ENCODE measurements at regions not wholly inside any gene's neighbourhood (a gene's known extent, or its start where the extent isn't known, plus 50 kb on each side); places are given as distances from the start of the nearest gene placed in this dataset.
"Not testable (repeated sequence)": the region's sequence is repeated elsewhere in the genome, so short reads cannot be mapped to it uniquely, and the experiment has no call there.

DNA sequence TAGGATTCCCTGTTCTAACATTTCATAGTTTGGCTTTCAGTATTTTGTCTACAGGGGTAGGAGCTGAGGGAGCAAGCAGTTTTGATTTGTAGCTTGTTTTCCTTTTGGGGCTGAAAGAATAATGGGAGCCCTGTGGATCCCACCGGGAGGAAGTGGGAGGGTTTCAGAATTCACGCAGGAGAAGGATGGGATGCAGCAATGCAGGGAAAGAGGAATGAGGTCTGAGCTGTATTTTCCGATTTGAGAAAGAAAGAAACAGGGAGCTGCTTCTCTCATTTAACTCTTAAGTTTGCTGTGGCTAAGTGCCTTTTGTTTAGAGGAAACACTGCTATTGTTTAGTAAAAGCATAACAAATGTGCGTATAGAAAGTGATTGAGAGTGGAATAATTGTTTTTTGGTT is 141.0 kb downstream of the ADCYAP1 start:
- DNase-seq (ENCODE audit: low read depth), result no peak

DNA sequence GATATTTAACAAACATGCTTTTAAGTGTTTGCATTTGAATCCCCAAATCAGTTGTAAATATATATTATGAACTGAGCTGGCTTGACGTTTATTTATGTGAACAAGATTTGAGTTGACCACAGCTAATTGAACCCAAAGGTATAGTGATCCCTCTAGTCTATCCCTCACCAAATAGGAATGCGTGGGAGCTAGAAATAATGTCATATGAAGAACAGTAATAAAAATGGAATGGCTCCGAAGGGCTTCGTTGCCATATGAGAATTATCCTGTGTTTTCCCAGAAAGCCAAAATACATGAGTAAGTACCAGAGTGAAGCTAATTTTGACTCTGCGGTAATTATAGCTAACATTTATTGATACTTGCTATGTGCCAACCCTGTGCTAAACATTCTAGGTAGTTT is 142.7 kb downstream of the ADCYAP1 start:
- no peak for DNase-seq (ENCODE audit: low read depth)

DNA sequence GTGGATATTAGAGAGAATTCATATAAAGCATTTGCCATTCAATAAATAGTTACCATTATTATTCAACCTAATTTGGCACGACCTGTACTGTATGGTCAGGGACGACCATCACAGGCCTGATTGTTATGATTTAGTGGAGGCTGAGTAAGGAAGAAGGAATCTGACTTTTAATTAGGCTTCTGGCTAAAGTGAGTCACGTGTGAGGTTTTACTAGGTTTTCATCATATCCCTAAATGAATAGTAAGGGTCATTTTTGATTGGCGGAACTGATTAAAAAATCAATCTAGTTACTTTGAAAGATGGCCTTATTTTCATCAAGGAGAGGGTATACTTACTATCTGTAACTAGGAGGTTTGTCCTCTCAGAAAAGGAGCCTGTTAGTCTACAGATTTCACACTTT is 143.4 kb downstream of the ADCYAP1 start:
- DNase-seq (ENCODE audit: low read depth), result no peak

GRCh38 chr18:1049173-1049572 is 144.5 kb downstream of the ADCYAP1 start:
- DNase-seq (ENCODE audit: low read depth), result no peak

DNA sequence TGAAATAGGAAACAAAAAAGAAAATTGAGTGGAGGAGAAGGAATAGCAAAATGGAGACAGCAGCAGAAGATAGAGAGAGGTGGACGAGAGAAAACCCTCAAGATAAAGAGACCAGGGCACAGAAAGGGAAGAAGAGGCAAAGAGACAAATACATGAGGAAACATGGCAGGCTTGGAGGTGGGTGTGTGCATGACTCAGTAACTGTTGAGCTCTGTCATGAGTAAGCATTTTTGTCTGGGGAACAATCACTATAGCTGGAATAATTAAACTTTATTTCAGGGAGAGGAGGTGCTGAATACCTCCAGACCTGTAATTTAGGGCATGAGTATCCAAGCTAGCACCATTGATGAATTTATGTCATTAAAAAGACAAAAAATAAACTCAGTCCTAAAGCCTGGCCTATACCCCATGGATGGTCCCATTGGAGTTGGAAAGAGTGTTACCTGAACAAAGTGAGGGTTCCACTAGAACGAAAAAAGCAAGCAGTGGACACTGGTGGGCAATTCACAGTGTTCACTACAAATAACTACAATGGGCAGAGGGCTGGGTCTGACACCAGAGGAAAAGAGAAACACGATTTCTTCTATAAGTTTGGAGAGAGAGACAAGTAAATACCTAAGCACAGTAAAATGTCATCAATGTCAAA is 145.5 kb downstream of the ADCYAP1 start:
- DNase-seq (ENCODE audit: low read depth), result no peak

GRCh38 chr18:1052301-1052700 is 147.6 kb downstream of the ADCYAP1 start:
- no peak for DNase-seq (ENCODE audit: low read depth)

GRCh38 chr18:1053331-1054315 is 149.0 kb downstream of the ADCYAP1 start:
- DNase-seq (ENCODE audit: low read depth), result no peak

GRCh38 chr18:1056404-1056803 is 151.7 kb downstream of the ADCYAP1 start:
- DNase-seq (ENCODE audit: low read depth), result no peak

DNA sequence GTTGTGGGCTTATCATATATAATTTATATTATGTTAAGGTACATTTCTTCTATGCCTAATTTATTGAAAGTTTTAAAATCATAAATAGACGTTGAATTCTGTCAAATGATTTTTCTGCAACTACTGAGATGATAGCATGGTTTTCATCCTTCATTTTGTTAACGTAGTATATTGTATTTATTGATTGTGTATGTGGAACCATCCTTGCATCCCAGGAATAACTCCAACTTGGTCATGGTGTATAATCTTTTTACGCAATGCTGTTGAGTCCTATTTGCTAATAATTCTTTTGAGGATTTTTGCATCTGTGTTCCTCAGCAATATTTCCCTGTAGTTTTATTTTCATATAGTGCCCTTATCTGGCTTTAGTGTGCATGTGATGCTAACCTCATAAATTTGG is 152.7 kb downstream of the ADCYAP1 start:
- no peak for DNase-seq (ENCODE audit: low read depth)

GRCh38 chr18:1062588-1062987 is 157.9 kb downstream of the ADCYAP1 start:
- DNase-seq (ENCODE audit: low read depth), result no peak

DNA sequence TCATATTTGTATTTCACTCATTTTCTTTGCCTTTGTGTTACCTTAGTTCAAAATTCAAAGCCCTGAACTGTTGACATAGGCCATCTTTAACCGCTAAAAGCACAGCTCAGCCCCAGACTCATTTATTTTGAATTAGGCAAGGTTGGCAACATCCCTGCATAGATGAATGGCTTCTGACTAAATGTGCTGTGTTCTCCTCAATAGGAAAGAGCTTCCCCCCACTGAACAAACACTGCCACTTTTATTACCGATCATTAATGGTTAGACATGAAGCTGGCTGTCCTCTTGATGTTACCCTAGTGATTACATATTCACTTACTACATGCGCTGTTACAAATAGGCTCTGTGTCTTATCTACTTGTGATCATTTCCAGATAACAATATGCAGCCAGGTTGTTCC is 170.7 kb downstream of the ADCYAP1 start:
- no peak for DNase-seq (ENCODE audit: low read depth)

DNA sequence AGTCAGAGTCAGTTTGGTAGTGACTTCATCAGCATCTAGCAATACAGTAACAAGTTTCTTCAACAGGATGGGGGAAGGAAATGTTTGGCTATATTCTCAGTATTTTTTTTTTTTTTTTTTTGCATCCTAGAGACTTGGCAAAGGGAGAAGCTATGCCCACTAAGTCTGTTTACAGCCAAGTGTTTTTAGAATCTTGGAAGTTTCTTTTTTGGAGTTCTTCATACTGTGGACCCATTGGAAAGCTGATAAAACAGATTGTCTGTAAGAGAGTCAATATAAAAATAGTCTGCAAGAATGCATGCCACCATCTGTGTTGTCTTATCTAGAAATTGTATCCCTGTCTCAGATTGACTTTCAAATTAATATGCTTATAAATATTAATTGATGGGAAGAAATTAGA is 171.2 kb downstream of the ADCYAP1 start:
- DNase-seq (ENCODE audit: low read depth), result no peak

DNA sequence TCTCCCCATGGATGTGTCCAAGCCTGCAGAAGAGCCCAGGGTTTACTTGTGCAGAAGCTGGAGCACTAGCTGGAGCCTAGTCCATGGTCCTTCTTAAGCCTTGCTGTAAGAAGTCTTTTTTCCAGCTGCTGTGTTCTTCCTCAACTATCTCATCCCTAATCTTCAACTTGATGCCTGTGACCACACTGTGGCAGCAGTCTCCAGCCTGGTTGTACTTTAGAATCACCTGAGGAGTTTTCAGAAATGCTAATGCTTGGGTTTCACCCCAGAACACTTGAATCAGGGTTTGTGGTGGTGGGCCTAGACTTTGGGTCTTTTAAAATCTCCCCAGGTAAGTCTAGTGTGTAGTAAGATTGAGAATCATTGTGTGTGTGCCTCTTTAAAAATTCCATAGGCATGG is 173.6 kb downstream of the ADCYAP1 start:
- no peak for DNase-seq (ENCODE audit: low read depth)

DNA sequence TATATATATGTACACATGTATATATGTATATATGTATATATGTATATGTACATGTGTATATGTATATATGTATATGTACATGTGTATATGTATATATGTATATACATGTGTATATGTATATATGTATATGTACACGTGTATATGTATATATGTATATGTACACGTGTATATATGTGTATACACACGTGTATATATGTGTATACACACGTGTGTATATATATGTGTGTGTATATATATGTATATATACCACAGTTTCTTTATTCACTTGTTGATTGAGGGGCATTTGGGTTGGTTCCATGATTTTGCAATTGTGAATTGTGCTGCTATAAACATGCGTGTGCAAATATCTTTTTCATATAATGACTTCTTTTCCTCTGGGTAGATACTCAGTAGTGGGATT is 179.0 kb downstream of the ADCYAP1 start:
- DNase-seq (ENCODE audit: low read depth), result not testable (repeated sequence)

- no peak for DNase-seq (ENCODE audit: low read depth)
These were observed 186.1 kb downstream of the ADCYAP1 start for GRCh38 chr18:1090758-1091157.

DNA sequence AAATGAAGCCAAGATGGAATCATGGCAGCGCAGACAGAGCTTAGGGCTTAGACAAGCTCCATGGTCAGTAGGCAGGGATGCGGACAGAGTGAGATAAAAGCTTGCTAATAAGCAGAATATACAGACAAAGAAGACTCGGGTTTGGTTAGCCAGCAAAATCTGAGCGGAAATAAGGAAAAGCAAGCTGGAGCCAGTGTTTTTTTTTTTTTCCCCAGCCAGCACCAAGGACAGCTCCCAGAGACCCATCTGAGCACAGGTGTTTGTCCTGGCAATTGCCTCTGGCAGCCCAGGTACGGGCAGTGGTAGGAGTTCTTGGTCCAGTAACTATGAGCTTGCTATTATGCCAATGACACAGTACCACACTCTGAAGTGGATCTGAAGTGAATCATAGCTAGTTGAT is 187.6 kb downstream of the ADCYAP1 start:
- no peak for DNase-seq (ENCODE audit: low read depth)

DNA sequence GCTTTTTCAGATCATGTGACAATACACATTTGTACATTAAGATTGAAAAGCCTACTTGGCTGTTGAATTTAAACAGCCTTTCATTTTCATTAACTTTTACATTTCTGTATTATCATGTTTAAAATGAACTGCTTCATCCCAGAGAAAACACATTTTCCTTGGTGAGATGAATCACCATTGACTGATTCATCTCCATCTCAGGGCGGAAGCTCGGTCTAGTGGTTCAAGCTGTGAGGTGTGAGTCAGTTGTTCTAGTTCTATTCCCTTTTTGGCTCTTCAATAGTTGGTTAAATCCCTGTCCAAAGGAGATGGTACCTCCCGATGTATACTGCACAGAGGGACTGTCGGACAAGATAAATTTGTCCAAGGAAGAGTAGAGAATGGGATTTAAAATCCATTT is 189.7 kb downstream of the ADCYAP1 start:
- no peak for DNase-seq (ENCODE audit: low read depth)

- DNase-seq (ENCODE audit: low read depth), result not testable (repeated sequence)
These were observed 193.5 kb downstream of the ADCYAP1 start for GRCh38 chr18:1097991-1098735.

- DNase-seq (ENCODE audit: low read depth), result no peak
These were observed 198.2 kb downstream of the ADCYAP1 start for GRCh38 chr18:1102848-1103247.

DNA sequence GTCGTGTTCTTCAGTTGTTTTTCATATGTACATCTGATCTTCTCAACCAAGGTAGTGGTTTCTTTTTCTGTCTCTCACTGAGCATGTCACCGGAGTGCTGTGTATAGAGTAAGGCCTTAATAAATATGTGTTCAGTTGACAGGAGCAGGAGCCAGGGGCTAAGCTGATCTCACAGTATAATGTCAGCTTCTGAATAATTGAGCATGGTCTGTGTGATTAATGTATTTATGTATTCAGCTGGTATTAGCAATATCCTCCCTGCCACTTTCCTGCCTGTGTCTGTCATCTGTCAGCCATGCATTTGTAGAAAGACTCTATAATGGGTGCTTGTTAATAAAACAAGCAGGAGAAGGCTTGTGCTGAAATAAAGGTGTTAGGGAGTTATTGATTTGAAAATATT is 198.9 kb downstream of the ADCYAP1 start:
- no peak for DNase-seq (ENCODE audit: low read depth)

- no peak for DNase-seq (ENCODE audit: low read depth)
These were observed 199.7 kb downstream of the ADCYAP1 start for GRCh38 chr18:1104181-1104881.

- DNase-seq (ENCODE audit: low read depth), result no peak
These were observed 219.8 kb downstream of the ADCYAP1 start for GRCh38 chr18:1124495-1124894.

All from activated gamma-delta T cell treated with anti-CD3 and anti-CD28 coated beads, Interleukin-2, amount 50 U/mL, for 16 hours (primary cell).